ENCODE measurements at regions not wholly inside any gene's neighbourhood (a gene's known extent, or its start where the extent isn't known, plus 50 kb on each side); places are given as distances from the start of the nearest gene placed in this dataset.
"Not testable (repeated sequence)": the region's sequence is repeated elsewhere in the genome, so short reads cannot be mapped to it uniquely, and the experiment has no call there.

DNA sequence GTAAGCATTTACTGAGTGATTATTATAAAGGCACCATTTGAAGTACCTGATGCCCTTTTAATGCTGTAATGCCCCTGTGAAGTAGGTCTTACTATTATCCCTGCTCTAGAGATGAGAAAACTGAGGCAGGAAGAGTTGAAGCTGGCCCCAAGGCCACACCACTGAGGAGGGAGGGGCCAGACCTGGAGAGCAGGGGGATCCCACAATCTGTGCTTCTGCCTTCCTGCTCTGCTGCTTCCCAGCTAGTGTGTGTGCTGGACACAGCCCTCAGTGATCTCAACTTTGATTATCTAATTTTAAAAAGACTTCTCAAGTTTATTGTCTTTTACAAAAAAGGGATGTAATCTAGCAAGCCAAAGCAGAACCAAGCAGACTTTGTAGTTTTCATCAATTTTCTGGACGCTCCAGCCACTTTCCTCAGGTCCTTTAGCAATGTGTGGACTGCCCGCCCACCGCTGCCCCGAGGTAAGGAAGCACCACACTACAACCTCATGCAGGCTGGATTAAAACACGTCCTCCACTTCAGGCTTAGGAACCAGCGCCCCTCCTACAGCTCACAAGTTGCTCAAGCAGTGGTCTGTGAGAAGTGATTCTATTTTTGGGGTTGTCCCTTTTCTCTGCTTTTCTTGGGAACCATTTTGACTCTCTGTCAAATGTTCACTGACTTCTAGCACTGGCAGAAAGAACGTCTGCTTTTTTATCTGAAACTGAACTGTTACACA, 91.5 kb upstream of the FBXO28 start:
- not testable (repeated sequence) for TF ChIP-seq CTCF, POLR2A (IDR thresholded peaks at IDR 0.05)

Measured in testis (tissue), 2 donors.